ENCODE measurements at regions not wholly inside any gene's neighbourhood (a gene's known extent, or its start where the extent isn't known, plus 50 kb on each side); places are given as distances from the start of the nearest gene placed in this dataset.
"Not testable (repeated sequence)": the region's sequence is repeated elsewhere in the genome, so short reads cannot be mapped to it uniquely, and the experiment has no call there.

DNA sequence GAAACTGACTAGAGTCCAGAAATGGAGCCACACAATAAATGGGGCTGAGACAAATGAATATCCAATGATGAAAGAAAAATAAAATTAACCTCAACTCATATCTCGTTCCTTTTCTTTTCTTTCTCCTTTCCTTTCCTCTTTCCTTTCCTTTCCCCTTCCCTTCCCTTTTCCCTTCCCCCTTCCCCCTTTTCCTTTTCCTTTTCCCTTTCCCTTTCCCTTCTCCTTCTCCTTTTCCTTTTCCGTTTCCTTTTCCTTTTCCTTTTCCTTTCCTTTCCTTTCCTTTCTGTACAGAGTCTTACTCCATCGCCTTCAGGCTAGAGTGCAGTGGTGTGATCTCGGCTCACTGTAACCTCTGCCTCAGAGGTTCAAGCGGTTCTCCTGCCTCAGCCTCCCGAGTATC lies 146.3 kb downstream of the RTL9 start:
- in situ Hi-C loops (cut with MboI; ENCODE audit: low sequenced_read_pairs), result no loop called here

DNA sequence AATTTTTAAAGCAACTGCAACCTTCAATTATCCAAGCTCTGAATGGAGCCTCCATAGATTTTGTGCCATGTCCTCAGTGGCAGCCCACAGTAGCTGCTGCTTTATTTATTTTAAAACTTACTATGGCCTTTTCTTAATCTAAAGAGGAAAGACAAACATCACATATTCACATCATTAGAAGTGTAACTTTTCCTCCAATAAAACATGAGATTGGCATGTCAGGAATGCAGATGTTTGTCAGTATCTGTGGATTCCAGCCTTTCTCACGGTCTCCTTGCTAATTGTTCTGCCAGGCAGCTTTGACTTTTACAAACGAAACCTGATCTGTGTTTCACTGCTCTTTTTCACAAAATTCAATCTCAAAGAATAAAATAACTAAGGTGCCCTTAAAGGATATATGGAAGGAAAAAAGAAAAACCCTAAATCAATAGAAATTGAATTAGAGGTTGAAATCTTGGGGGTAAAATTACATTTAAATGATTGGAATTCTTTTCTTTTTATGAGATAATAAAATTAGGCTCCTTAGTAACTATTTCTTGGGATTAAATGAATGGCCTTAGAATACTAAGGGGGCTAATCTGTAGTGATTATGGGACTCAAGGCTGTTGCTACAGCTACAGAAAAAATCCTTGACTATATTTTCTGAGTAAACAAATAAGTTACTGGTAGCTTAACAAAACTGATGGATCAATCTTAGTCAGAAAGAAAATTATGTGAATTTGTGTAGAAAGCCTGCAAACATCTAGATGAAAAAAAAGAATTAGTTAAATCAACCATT lies 151.3 kb downstream of the RTL9 start:
- in situ Hi-C loops (cut with MboI; ENCODE audit: low sequenced_read_pairs), result no loop called here

DNA sequence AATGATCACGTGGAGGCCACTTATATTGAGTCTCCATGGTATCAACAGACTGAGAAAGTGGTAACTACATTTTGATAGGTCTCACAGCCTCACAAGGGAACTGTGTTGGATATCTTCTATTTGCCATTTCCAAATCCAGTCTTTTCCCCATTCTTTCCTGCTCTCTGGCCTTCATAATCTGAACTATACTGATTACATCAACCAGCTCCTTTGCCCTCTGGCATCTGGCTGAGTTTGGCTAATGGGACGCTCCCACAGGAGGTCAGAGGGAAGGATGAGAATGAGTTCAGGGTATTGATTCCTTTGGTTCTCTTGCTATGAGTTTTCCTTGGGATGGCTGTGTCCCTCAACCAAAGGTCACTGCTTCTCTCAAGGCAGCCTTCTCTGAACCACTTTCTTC lies 152.6 kb downstream of the RTL9 start:
- in situ Hi-C loops (cut with MboI; ENCODE audit: low sequenced_read_pairs), result no loop called here

DNA sequence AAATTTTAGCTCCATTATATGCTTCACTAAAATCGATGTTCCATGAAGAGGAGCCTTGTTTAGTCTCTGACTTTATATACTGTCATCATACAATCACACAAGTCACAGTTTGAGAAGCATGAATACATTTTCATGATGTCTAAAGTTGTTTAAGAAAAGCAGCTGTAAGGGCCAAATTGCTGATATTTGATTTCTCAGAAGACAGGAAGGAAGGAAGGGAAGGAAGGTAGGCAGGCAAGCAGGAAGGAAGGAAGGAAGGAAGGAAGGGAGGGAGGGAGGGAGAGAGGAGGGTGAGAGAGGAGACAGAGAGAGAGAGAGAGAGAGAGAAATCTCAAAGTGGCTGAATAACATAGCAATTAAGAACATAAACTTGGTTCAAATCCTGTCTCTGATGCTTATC lies 153.7 kb downstream of the RTL9 start:
- in situ Hi-C loops (cut with MboI; ENCODE audit: low sequenced_read_pairs), result no loop called here

GRCh38 chrX:110514509-110514908 lies 155.9 kb downstream of the RTL9 start:
- in situ Hi-C loops (cut with MboI; ENCODE audit: low sequenced_read_pairs), result no loop called here

GRCh38 chrX:110519501-110519900 lies 160.9 kb downstream of the RTL9 start:
- in situ Hi-C loops (cut with MboI; ENCODE audit: low sequenced_read_pairs), result no loop called here

DNA sequence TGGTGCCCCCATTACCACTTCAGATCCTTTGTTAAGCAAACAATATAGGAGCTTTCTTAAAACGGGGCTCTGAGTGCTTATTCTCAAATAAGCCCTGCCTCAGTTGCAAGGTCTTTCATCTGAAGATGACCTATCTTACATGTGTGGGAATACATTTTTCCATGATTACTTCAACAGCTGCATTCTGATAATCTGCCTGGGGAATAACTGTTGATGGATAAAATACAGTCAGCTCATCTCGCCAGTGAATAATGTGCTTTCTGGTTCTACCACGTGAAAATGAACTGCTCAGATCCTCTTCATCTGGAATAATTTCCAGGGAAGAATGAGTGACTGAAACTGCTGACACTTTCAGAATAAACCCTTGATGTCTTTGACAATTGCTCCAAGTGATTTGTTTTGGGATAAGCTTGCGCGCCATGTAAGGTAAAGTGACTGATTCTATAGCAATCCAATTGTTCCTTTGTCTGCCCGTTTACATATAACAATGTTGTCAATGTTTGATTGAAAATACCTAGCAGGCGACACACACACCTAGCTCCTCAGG lies 161.3 kb downstream of the RTL9 start:
- in situ Hi-C loops (cut with MboI; ENCODE audit: low sequenced_read_pairs), result no loop called here

GRCh38 chrX:110520652-110521051 lies 162.0 kb downstream of the RTL9 start:
- in situ Hi-C loops (cut with MboI; ENCODE audit: low sequenced_read_pairs), result not testable (repeated sequence)

GRCh38 chrX:110531873-110532580 lies 173.4 kb downstream of the RTL9 start:
- in situ Hi-C loops (cut with MboI; ENCODE audit: low sequenced_read_pairs), result no loop called here

- in situ Hi-C loops (cut with MboI; ENCODE audit: low sequenced_read_pairs), result no loop called here
These were observed 173.9 kb downstream of the RTL9 start for GRCh38 chrX:110532581-110532931.

GRCh38 chrX:110536816-110537215 lies 178.2 kb downstream of the RTL9 start:
- in situ Hi-C loops (cut with MboI; ENCODE audit: low sequenced_read_pairs), result no loop called here

- in situ Hi-C loops (cut with MboI; ENCODE audit: low sequenced_read_pairs), result no loop called here
These were observed 182.6 kb downstream of the RTL9 start for GRCh38 chrX:110541266-110541665.

DNA sequence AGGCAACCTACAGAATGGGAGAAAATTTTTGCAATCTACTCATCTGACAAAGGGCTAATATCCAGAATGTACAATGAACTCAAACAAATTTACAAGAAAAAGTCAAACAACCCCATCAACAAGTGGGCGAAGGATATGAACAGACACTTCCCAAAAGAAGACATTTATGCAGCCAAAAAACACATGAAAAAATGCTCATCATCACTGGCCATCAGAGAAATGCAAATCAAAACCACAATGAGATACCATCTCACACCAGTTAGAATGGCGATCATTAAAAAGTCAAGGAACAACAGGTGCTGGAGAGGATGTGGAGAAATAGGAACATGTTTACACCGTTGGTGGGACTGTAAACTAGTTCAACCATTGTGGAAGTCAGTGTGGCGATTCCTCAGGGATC lies 192.2 kb downstream of the RTL9 start:
- in situ Hi-C loops (cut with MboI; ENCODE audit: low sequenced_read_pairs), result not testable (repeated sequence)

GRCh38 chrX:110557864-110558263 lies 199.2 kb downstream of the RTL9 start:
- in situ Hi-C loops (cut with MboI; ENCODE audit: low sequenced_read_pairs), result no loop called here

GRCh38 chrX:110558406-110558805 lies 199.8 kb downstream of the RTL9 start:
- in situ Hi-C loops (cut with MboI; ENCODE audit: low sequenced_read_pairs), result no loop called here

DNA sequence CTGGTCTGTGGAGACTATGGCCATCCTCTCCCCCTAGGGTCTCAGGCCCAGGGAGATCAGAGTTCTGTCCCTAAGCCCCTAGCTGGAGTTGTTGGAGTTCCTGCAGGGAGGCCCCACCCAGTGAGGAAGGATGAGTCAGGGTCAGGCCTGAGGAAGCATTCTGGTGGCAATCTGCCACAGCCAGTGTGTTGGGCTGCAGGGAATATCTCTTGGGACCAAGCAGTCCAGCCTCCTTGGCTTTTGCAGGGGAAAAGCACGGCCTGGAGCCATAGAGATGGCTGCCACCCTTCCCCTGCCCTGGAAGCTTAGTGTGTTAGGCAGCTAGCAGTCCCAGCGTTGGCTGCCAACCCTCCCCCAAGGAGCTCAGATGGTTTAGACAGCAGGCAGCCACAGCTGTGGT lies 202.4 kb downstream of the RTL9 start:
- in situ Hi-C loops (cut with MboI; ENCODE audit: low sequenced_read_pairs), result no loop called here

GRCh38 chrX:110563282-110563681 lies 204.6 kb downstream of the RTL9 start:
- in situ Hi-C loops (cut with MboI; ENCODE audit: low sequenced_read_pairs), result no loop called here

GRCh38 chrX:110568441-110568840 lies 209.8 kb downstream of the RTL9 start:
- in situ Hi-C loops (cut with MboI; ENCODE audit: low sequenced_read_pairs), result no loop called here

DNA sequence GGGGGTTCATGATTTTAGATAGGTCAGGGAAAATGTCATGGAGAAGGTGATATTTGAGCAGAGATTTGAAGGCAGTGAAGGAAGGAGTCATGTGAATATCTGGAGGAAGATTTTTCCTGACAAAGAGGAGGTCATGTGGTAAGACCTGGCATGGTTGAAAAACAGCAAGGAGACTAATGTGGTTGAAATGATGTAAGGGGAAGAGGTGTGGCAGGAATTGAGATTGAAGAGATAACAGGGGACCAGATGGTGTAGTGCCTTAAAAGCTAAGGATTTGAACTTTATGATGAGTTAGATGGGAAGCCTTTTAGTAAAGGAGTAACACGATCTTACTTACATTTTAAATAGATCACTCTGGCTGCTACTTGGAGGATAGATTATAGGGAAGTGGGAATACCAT lies 210.9 kb downstream of the RTL9 start:
- in situ Hi-C loops (cut with MboI; ENCODE audit: low sequenced_read_pairs), result no loop called here

DNA sequence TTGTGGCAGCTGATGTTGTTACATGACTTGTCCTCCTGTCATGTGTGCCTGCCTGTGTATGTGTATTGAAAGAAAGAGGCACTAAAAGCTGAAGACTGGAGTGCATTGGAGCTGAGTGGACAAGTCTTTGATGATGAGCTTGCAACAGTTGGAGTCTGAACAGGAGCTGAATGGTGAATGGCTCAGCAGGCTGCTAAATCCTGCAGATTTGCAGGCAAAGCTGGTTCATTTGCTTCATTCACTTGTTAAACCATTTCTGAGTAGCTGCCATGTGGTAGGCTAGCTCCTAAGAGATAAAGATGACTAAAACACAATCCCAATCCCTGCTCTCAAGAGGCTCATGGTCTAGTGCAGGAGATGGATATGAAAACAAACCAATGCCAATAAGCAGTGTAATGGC lies 217.3 kb downstream of the CHRDL1 start:
- in situ Hi-C loops (cut with MboI; ENCODE audit: low sequenced_read_pairs), result no loop called here

GRCh38 chrX:110584083-110584482 lies 211.5 kb downstream of the CHRDL1 start:
- in situ Hi-C loops (cut with MboI; ENCODE audit: low sequenced_read_pairs), result no loop called here

DNA sequence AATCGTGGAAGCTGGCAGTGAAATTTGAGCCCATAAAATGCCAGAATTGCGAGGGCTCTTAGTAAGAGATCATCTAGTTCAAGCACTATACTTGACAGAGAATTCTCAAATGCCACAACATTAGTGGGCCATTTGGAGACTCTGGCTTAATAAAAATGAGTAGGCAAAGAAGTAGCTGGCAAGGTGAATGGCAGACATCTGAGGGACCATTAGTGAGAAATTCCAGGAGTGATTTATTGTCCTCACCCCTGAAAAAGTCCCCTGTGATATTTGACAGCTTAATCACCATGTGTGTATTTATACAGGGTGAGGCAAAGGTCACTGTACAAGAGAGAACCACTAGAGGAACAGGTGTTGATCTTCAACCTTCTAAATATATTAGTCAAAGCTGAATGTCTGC lies 207.5 kb downstream of the CHRDL1 start:
- in situ Hi-C loops (cut with MboI; ENCODE audit: low sequenced_read_pairs), result no loop called here

Measured in HL-60/S4 treated with retinoic acid at 250 ng/mL for 4 days and 3 days (cell line).